HEK293 (cell line): ENCODE measurements at regions not wholly inside any gene's neighbourhood (a gene's known extent, or its start where the extent isn't known, plus 50 kb on each side); places are given as distances from the start of the nearest gene placed in this dataset.

Source experiments
- CTCF ChIA-PET: fragments of 350-600 bp; formaldehyde crosslinking; extraction: SDS; loops from one replicate; lab custom pipeline; 2021; ENCODE audit warnings: antibody characterized with exemption; lab: Yijun Ruan, JAX
- POLR2A ChIA-PET: fragments of 300-600 bp; formaldehyde crosslinking; extraction: SDS; loops from one replicate; lab custom pipeline; 2020; ENCODE audit warnings: antibody characterized with exemption, inconsistent platforms; lab: Yijun Ruan, JAX
- H3K27ac ChIP-seq: fragments of 200-500 bp; sonication (Bioruptor generic); 2 replicates; pipeline ENCODE4 v1.5.1; 2014; ENCODE audit warnings: low read depth, low read length, control low read depth, inconsistent platforms; ENCODE audit errors: extremely low read depth
- H3K36me3 ChIP-seq, 2 experiments: fragments of 200-500 bp in 1 of 2; sonication (Bioruptor generic) in 1 of 2; 1 replicate in 1 of 2; 2 replicates in 1 of 2; pipeline ENCODE4 v1.5.1; 2014 to 2017; ENCODE audit warnings: inconsistent platforms in 2 of 2, low read length in 2 of 2; ENCODE audit not compliant: control insufficient read depth in 2 of 2, insufficient read depth in 1 of 2
- H3K4me1 ChIP-seq: fragments of 200-500 bp; sonication (Bioruptor generic); 2 replicates; pipeline ENCODE4 v1.5.1; 2014; ENCODE audit warnings: mild to moderate bottlenecking, low read length, inconsistent platforms; ENCODE audit not compliant: control insufficient read depth, insufficient read depth
- H3K4me3 ChIP-seq: 2 replicates; pipeline ENCODE4 v1.5.1; 2011; ENCODE audit warnings: low read depth, mild to moderate bottlenecking, control low read depth, low read length, moderate library complexity
- H3K9me3 ChIP-seq: fragments of 200-500 bp; sonication (Bioruptor generic); 2 replicates; pipeline ENCODE4 v1.5.1; 2014; ENCODE audit warnings: low read depth, low read length, inconsistent platforms; ENCODE audit not compliant: control insufficient read depth, insufficient read depth
- HIC1 ChIP-seq: fragments of 450-650 bp; formaldehyde crosslinking; IDR thresholded peaks from 2 replicates; pipeline ENCODE4 v1.5.1; 2016; ENCODE audit warnings: missing biosample characterization, missing genetic modification characterization
- KLF1 ChIP-seq: fragments of 450-650 bp; formaldehyde crosslinking; IDR thresholded peaks from 2 replicates; pipeline ENCODE4 v1.5.1; 2016; ENCODE audit warnings: missing biosample characterization, missing genetic modification characterization
- MYNN ChIP-seq: fragments of 450-650 bp; formaldehyde crosslinking; IDR thresholded peaks from 2 replicates; pipeline ENCODE4 v1.5.1; 2016; ENCODE audit warnings: missing biosample characterization, missing genetic modification characterization, borderline replicate concordance
- MZF1 ChIP-seq: fragments of 450-650 bp; formaldehyde crosslinking; IDR thresholded peaks from 2 replicates; pipeline ENCODE4 v1.5.1; 2017; ENCODE audit warnings: missing biosample characterization, missing genetic modification characterization, borderline replicate concordance
- PBX3 ChIP-seq: sonication (generic); formaldehyde crosslinking; IDR thresholded peaks from 2 replicates; pipeline ENCODE4 v1.8.1; 2022; ENCODE audit warnings: mild to moderate bottlenecking, moderate library complexity, missing genetic modification reagents
- REST ChIP-seq: fragments of 450-650 bp; formaldehyde crosslinking; IDR thresholded peaks from 2 replicates; pipeline ENCODE4 v1.5.1; 2016; ENCODE audit warnings: missing biosample characterization, missing genetic modification characterization
- SALL2 ChIP-seq: fragments of 450-650 bp; formaldehyde crosslinking; IDR thresholded peaks from 2 replicates; pipeline ENCODE4 v1.5.0; 2017; ENCODE audit warnings: missing biosample characterization, mild to moderate bottlenecking, missing genetic modification characterization, borderline replicate concordance
- SP2 ChIP-seq: fragments of 450-650 bp; formaldehyde crosslinking; IDR thresholded peaks from 2 replicates; pipeline ENCODE4 v1.5.1; 2016; ENCODE audit warnings: missing biosample characterization, missing genetic modification characterization
- SP3 ChIP-seq: fragments of 450-650 bp; formaldehyde crosslinking; IDR thresholded peaks from 2 replicates; pipeline ENCODE4 v1.5.1; 2016; ENCODE audit warnings: missing biosample characterization, missing genetic modification characterization
- ZBTB20 ChIP-seq: fragments of 450-650 bp; formaldehyde crosslinking; IDR thresholded peaks from 2 replicates; pipeline ENCODE4 v1.5.1; 2016; ENCODE audit warnings: missing biosample characterization, missing genetic modification characterization
- ZNF10 ChIP-seq: fragments of 450-650 bp; formaldehyde crosslinking; IDR thresholded peaks from 2 replicates; pipeline ENCODE4 v1.5.1; 2017; ENCODE audit warnings: missing biosample characterization, missing genetic modification characterization
- ZNF157 ChIP-seq: fragments of 450-650 bp; formaldehyde crosslinking; IDR thresholded peaks from 2 replicates; pipeline ENCODE4 v1.5.1; 2016; ENCODE audit warnings: missing biosample characterization, missing genetic modification characterization
- ZNF280D ChIP-seq: fragments of 450-650 bp; formaldehyde crosslinking; IDR thresholded peaks from 2 replicates; pipeline ENCODE4 v1.5.1; 2016; ENCODE audit warnings: missing biosample characterization, missing genetic modification characterization
- ZNF335 ChIP-seq: fragments of 450-650 bp; formaldehyde crosslinking; conservative IDR thresholded peaks from 2 replicates; pipeline ENCODE4 v1.5.1; 2016; ENCODE audit warnings: missing biosample characterization, missing genetic modification characterization
- ZNF350 ChIP-seq: fragments of 450-650 bp; formaldehyde crosslinking; IDR thresholded peaks from 2 replicates; pipeline ENCODE4 v1.5.0; 2017; ENCODE audit warnings: missing biosample characterization, mild to moderate bottlenecking, missing genetic modification characterization
- ZNF433 ChIP-seq: fragments of 450-650 bp; formaldehyde crosslinking; IDR thresholded peaks from 2 replicates; pipeline ENCODE4 v1.5.1; 2016; ENCODE audit warnings: missing biosample characterization, missing genetic modification characterization, low read depth
- ZNF530 ChIP-seq: fragments of 450-650 bp; formaldehyde crosslinking; IDR thresholded peaks from 2 replicates; pipeline ENCODE4 v1.5.1; 2016; ENCODE audit warnings: low read depth, missing biosample characterization, missing genetic modification characterization
- ZNF561 ChIP-seq: fragments of 450-650 bp; IDR thresholded peaks from 2 replicates; pipeline ENCODE4 v1.5.1; 2018; ENCODE audit warnings: missing biosample characterization, missing genetic modification characterization, borderline replicate concordance
- ZNF621 ChIP-seq: fragments of 450-650 bp; formaldehyde crosslinking; IDR thresholded peaks from 2 replicates; pipeline ENCODE4 v1.5.1; 2017; ENCODE audit warnings: missing biosample characterization, missing genetic modification characterization
- ZNF654 ChIP-seq: fragments of 450-650 bp; formaldehyde crosslinking; IDR thresholded peaks from 2 replicates; pipeline ENCODE4 v1.5.1; 2016; ENCODE audit warnings: low read depth, missing biosample characterization, missing genetic modification characterization
- ZNF701 ChIP-seq: fragments of 450-650 bp; formaldehyde crosslinking; IDR thresholded peaks from 2 replicates; pipeline ENCODE4 v1.5.1; 2016; ENCODE audit warnings: missing biosample characterization, missing genetic modification characterization
- ZNF843 ChIP-seq: fragments of 450-650 bp; formaldehyde crosslinking; IDR thresholded peaks from 2 replicates; pipeline ENCODE4 v1.5.1; 2016; ENCODE audit warnings: missing biosample characterization, missing genetic modification characterization
- ZSCAN16 ChIP-seq: fragments of 450-650 bp; formaldehyde crosslinking; IDR thresholded peaks from 2 replicates; pipeline ENCODE4 v1.5.1; 2016; ENCODE audit warnings: missing biosample characterization, missing genetic modification characterization

- CTCF ChIA-PET = no interaction called here
- POLR2A ChIA-PET = no interaction called here
- TF ChIP-seq SP3 (tag by site-specific recombination) = no peak
- TF ChIP-seq PBX3 (CRISPR knock-in tag) = no peak
- no peak for TF ChIP-seq ZNF335 (tag by site-specific recombination)
- TF ChIP-seq ZNF157 (tag by site-specific recombination) = no peak
- Histone ChIP-seq H3K36me3 (no peaks in the 10 kb centered on the region), H3K4me3 (no peak overlapping the region), H3K4me1 (no peaks in the 10 kb centered on the region), H3K9me3 (no peaks in the 10 kb centered on the region), H3K27ac (no peak overlapping the region)
These were observed 111.4 kb downstream of the METTL4 start for GRCh38 chr18:2459886-2460285.

GRCh38 chr18:2466978-2467377 lies 104.3 kb downstream of the METTL4 start:
- Histone ChIP-seq H3K4me3 (no peak overlapping the region), H3K27ac (no peak overlapping the region), H3K9me3 (no peaks in the 10 kb centered on the region), H3K36me3 (no peaks in the 10 kb centered on the region), H3K4me1 (no peaks in the 10 kb centered on the region)
- ChIA-PET CTCF (no interaction called here), POLR2A (no interaction called here)
- TF ChIP-seq SP2 (tag by site-specific recombination) (no peak), ZBTB20 (tag by site-specific recombination) (no peak), ZNF654 (tag by site-specific recombination) (no peak), HIC1 (no peak), ZNF157 (tag by site-specific recombination) (no peak), ZNF10 (tag by site-specific recombination) (no peak), MYNN (no peak), MZF1 (tag by site-specific recombination) (no peak), ZNF433 (no peak), REST (tag by site-specific recombination) (no peak), ZNF530 (tag by site-specific recombination) (no peak), ZNF350 (tag by site-specific recombination) (no peak), ZNF701 (tag by site-specific recombination) (no peak)

GRCh38 chr18:2468051-2468450 lies 103.3 kb downstream of the METTL4 start:
- Histone ChIP-seq H3K36me3 (no peaks in the 10 kb centered on the region), H3K9me3 (no peaks in the 10 kb centered on the region), H3K4me3 (no peak overlapping the region), H3K27ac (no peak overlapping the region), H3K4me1 (no peaks in the 10 kb centered on the region)
- ChIA-PET POLR2A (no interaction called here), CTCF (interaction anchor here (0.6 to 1.1 kb wide), 2 partner anchors 14 to 242 kb away, joined by 3 read pairs; no protein-coding TSS in a partner anchor)
- no peak for TF ChIP-seq SALL2 (tag by site-specific recombination)
- no peak for TF ChIP-seq ZNF843 (tag by site-specific recombination)
- TF ChIP-seq ZNF561 = no peak
- no peak for TF ChIP-seq KLF1 (tag by site-specific recombination)
- TF ChIP-seq ZSCAN16 = no peak
- no peak for TF ChIP-seq ZNF621 (tag by site-specific recombination)
- no peak for TF ChIP-seq ZNF280D (tag by site-specific recombination)
